Spleen (tissue), 7 donors: ENCODE measurements at regions not wholly inside any gene's neighbourhood (a gene's known extent, or its start where the extent isn't known, plus 50 kb on each side); places are given as distances from the start of the nearest gene placed in this dataset.

Experiments used
- POLR2A ChIP-seq, 3 donors: fragments of 450-650 bp; IDR thresholded peaks; one replicate each; pipeline ENCODE4 v1.5.1; 2017; ENCODE audit warnings: antibody characterized with exemption in 3 of 3, mild to moderate bottlenecking in 1 of 3
- POLR2AphosphoS5 ChIP-seq, 3 donors: sonication (generic); formaldehyde crosslinking; IDR thresholded peaks; one replicate each; pipeline ENCODE4 v1.5.1; 2017; ENCODE audit warnings: antibody characterized with exemption in 3 of 3
- TF ChIP-seq, protein P1 (sequence below), 11 experiments: fragments of 200-600 bp in 7 of 11; fragments of 450-650 bp in 4 of 11; sonication (generic) in 4 of 11; IDR thresholded peaks in 8 of 11; conservative IDR thresholded peaks in 3 of 11; 1 replicate in 7 of 11; 2 replicates in 4 of 11; pipeline versions ENCODE4 v1.4.0 to v1.8.0; 2016 to 2021; ENCODE audit warnings: antibody characterized with exemption in 11 of 11, inconsistent platforms in 4 of 11, mild to moderate bottlenecking in 1 of 11
- donor health status: DM: no; HTN: no; CAD: no; lungs with moderate emphysema.
- donor health status: DM: no; HTN: no; CAD: no.
- donor health status: DM: no; HTN: no; CAD: no.

DNA sequence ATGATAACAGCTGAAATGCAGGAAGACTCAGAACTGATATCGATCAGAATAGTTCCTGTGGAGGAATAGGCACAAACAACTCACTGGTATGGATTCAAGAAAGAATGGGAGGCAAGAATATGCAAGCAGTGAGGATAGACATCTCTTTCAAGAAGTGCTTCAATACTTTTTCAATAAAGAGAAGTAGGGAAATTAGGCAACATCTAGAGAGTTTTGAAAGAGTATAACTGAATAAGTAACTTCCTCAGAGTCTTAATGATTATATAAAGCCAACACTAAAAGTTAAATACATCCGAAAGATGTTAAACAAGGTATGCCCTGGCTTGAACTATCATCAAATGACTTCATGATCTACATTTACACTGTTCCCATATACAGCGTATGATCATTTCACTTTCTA lies 1443.0 kb downstream of the PCDH7 start:
- TF ChIP-seq POLR2A (IDR thresholded peaks at IDR 0.05): no peak
- TF ChIP-seq POLR2AphosphoS5 (IDR thresholded peaks at IDR 0.05): no peak
- TF ChIP-seq, protein P1, sequence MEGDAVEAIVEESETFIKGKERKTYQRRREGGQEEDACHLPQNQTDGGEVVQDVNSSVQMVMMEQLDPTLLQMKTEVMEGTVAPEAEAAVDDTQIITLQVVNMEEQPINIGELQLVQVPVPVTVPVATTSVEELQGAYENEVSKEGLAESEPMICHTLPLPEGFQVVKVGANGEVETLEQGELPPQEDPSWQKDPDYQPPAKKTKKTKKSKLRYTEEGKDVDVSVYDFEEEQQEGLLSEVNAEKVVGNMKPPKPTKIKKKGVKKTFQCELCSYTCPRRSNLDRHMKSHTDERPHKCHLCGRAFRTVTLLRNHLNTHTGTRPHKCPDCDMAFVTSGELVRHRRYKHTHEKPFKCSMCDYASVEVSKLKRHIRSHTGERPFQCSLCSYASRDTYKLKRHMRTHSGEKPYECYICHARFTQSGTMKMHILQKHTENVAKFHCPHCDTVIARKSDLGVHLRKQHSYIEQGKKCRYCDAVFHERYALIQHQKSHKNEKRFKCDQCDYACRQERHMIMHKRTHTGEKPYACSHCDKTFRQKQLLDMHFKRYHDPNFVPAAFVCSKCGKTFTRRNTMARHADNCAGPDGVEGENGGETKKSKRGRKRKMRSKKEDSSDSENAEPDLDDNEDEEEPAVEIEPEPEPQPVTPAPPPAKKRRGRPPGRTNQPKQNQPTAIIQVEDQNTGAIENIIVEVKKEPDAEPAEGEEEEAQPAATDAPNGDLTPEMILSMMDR (IDR thresholded peaks at IDR 0.05 in 8 of 11, conservative IDR thresholded peaks at IDR 0.05 in 3 of 11): no peak
